Pancreas (tissue), 10 donors: ENCODE measurements at regions not wholly inside any gene's neighbourhood (a gene's known extent, or its start where the extent isn't known, plus 50 kb on each side); places are given as distances from the start of the nearest gene placed in this dataset.

Source experiments
- ATAC-seq, 4 donors: fragments of 200-7000 bp; cut with Tn5 transposase; one replicate each; pipeline versions ENCODE4 v1.8.0 to v1.9.1; 2020; ENCODE audit warnings: mild to moderate bottlenecking in 4 of 4, moderate library complexity in 4 of 4
- DNase-seq, 6 donors: peaks; one replicate each; pipeline ENCODE4 v3.0.0-alpha.2; 2020
- FAIRE-seq: peaks from 2 replicates; lab custom pipeline; 2012; peaks lifted over from hg19 to GRCh38; lab: Jason Lieb, UNC
- H3K27ac ChIP-seq, 4 donors: fragments of 200-600 bp; sonication (generic); 1 replicate in 3 of 4; 2 replicates in 1 of 4; pipeline versions ENCODE4 v1.5.0 to v1.8.0; 2020
- H3K27me3 ChIP-seq, 4 donors: fragments of 200-600 bp; one replicate each; pipeline ENCODE4 v1.8.0; 2021
- H3K36me3 ChIP-seq, 3 donors: fragments of 200-600 bp; sonication (generic) in 1 of 3; one replicate each; pipeline versions ENCODE4 v1.5.0 to v1.8.0; 2020 to 2021
- H3K4me1 ChIP-seq, 3 donors: fragments of 200-600 bp; one replicate each; pipeline ENCODE4 v1.8.0; 2021
- H3K4me3 ChIP-seq, 4 donors: fragments of 200-600 bp; sonication (generic) in 2 of 4; one replicate each; pipeline versions ENCODE4 v1.5.0 to v1.8.0; 2020 to 2021
- H3K9me3 ChIP-seq, 4 donors: fragments of 200-600 bp; one replicate each; pipeline ENCODE4 v1.8.0; 2021
- WGBS, 2 donors: extraction: QIAGEN DNeasy Blood & Tissue Kit; methylation state at CpG; one replicate each; pipeline ENCODE4 v1.1.7; 2013; 5-methylcytosine and 5-hydroxymethylcytosine counted together
- intact Hi-C, 3 donors: fragments of 100-400 bp; cut with DNase I; formaldehyde crosslinking; loops; one replicate each; pipeline versions ENCODE4 v1.11.1 to v1.14.2; 2022
- TF ChIP-seq, protein P1 (sequence below), 4 donors: fragments of 200-600 bp; sonication (generic) in 3 of 4; IDR thresholded peaks; one replicate each; pipeline versions ENCODE4 v1.5.0 to v1.8.0; 2021; ENCODE audit warnings: antibody characterized with exemption in 4 of 4
- donor health status: healthy with polysubstance abuse.
- donor health status: DM: no; HTN: no; CAD: no; lungs with moderate emphysema.
- donor health status: DM: no; HTN: no; CAD: no.
- donor health status: control.
- donor health status: control.
- donor health status: Bipolar disorder and iron deficiency.
- donor health status: DM: yes; HTN: yes; CAD: no.
- donor health status: DM: no; HTN: no; CAD: no.
- donor health status: DM: no; HTN: no; CAD: no.
- donor health status: DM: yes; HTN: yes; CAD: no.

- H3K9me3 ChIP-seq: no peaks in the 10 kb centered on the region
- TF ChIP-seq, protein P1, sequence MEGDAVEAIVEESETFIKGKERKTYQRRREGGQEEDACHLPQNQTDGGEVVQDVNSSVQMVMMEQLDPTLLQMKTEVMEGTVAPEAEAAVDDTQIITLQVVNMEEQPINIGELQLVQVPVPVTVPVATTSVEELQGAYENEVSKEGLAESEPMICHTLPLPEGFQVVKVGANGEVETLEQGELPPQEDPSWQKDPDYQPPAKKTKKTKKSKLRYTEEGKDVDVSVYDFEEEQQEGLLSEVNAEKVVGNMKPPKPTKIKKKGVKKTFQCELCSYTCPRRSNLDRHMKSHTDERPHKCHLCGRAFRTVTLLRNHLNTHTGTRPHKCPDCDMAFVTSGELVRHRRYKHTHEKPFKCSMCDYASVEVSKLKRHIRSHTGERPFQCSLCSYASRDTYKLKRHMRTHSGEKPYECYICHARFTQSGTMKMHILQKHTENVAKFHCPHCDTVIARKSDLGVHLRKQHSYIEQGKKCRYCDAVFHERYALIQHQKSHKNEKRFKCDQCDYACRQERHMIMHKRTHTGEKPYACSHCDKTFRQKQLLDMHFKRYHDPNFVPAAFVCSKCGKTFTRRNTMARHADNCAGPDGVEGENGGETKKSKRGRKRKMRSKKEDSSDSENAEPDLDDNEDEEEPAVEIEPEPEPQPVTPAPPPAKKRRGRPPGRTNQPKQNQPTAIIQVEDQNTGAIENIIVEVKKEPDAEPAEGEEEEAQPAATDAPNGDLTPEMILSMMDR (IDR thresholded peaks at IDR 0.05): no peak
- ATAC-seq: no peak
- FAIRE-seq: no peak
- H3K36me3 ChIP-seq: no peaks in the 10 kb centered on the region
- DNase-seq: no peak
- intact Hi-C loops: no loop called here
- H3K4me1 ChIP-seq: no peaks in the 10 kb centered on the region
- no peaks in the 10 kb centered on the region for H3K27me3 ChIP-seq
- WGBS, 2 donors: 39 to 47% methylated on average over 12 of the region's 12 CpGs
- no peak overlapping the region for H3K4me3 ChIP-seq
- H3K27ac ChIP-seq: no peak overlapping the region
Observed at GRCh38 chr18:76167845-76168621, 327.0 kb downstream of the ZNF516 start.

DNA sequence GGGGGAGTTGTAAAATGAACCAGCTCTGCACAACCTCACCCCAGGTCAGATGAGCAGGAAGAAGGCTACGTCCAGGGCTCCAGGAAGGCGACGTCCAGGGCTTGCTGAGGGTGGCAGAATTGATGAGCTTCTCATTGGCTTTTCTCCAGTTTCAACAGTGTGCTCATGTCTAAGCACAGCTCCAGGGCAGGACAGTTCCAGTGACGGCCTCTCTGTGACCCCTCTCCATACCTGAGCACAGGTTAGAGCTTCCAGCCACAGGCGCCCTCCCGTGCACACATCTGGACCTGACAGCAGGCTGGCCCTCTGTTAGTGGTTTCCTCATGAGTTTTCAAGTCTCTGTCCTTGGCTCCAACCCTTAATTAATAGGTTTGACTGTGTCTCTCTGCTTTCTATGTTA, 327.6 kb downstream of the ZNF516 start:
- TF ChIP-seq, protein P1 (IDR thresholded peaks at IDR 0.05): no peak
- no peak for FAIRE-seq

GRCh38 chr18:76162886-76163285, 332.2 kb downstream of the ZNF516 start:
- TF ChIP-seq, protein P1 (IDR thresholded peaks at IDR 0.05): no peak
- H3K4me1 ChIP-seq: no peaks in the 10 kb centered on the region
- no peaks in the 10 kb centered on the region for H3K9me3 ChIP-seq
- FAIRE-seq (no peak), DNase-seq (no peak), ATAC-seq (no peak)
- H3K4me3 ChIP-seq: no peak overlapping the region
- no peaks in the 10 kb centered on the region for H3K27me3 ChIP-seq
- intact Hi-C loops: no loop called here
- WGBS, 2 donors: 78 to 80% methylated on average over 7 of the region's 7 CpGs
- H3K27ac ChIP-seq: no peak overlapping the region
- H3K36me3 ChIP-seq: no peaks in the 10 kb centered on the region

More for the DNA sequence above, 327.6 kb downstream of the ZNF516 start:
- intact Hi-C loops: no loop called here
- 28 to 37% methylated on average over 6 of the region's 6 CpGs for WGBS, 2 donors
- no peak for DNase-seq
- Histone ChIP-seq H3K9me3 (no peaks in the 10 kb centered on the region), H3K27ac (no peak overlapping the region), H3K4me1 (no peaks in the 10 kb centered on the region), H3K36me3 (no peaks in the 10 kb centered on the region), H3K4me3 (no peak overlapping the region), H3K27me3 (no peaks in the 10 kb centered on the region)
- no peak for ATAC-seq

DNA sequence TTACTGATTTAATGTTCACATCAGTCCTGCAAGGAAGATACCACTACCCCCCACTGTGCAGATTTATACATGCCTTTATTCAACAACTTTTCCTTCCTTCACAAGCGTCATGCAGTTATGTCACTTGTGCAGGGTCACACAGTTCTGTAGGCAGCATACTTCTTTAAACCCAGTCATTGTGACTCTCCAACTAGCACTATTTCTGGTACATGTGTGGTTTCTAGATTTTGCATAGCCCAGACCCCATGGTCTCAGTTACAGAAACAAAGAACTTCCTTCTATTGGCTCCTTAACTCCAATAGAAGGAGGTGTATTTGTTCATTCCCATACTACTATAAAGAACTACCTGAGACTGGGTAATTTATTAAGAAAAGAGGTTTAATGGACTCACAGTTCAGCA, 333.1 kb downstream of the ZNF516 start:
- ATAC-seq: no peak
- FAIRE-seq: no peak
- intact Hi-C loops: no loop called here
- no peaks in the 10 kb centered on the region for H3K36me3 ChIP-seq
- H3K4me3 ChIP-seq: no peak overlapping the region
- no peak for DNase-seq
- H3K9me3 ChIP-seq: no peaks in the 10 kb centered on the region
- H3K27ac ChIP-seq: no peak overlapping the region
- TF ChIP-seq, protein P1 (IDR thresholded peaks at IDR 0.05): no peak
- 70 to 79% methylated on average over 1 of the region's 1 CpG for WGBS, 2 donors
- H3K27me3 ChIP-seq: no peaks in the 10 kb centered on the region
- H3K4me1 ChIP-seq: no peaks in the 10 kb centered on the region

- DNase-seq (no peak), ATAC-seq (no peak), FAIRE-seq (no peak)
- TF ChIP-seq, protein P1 (IDR thresholded peaks at IDR 0.05): no peak
- Histone ChIP-seq H3K36me3 (no peaks in the 10 kb centered on the region), H3K27ac (no peak overlapping the region), H3K4me1 (no peaks in the 10 kb centered on the region), H3K27me3 (no peaks in the 10 kb centered on the region), H3K4me3 (no peak overlapping the region), H3K9me3 (no peaks in the 10 kb centered on the region)
- intact Hi-C loops: no loop called here
- 71 to 76% methylated on average over 17 of the region's 17 CpGs for WGBS, 2 donors
Observed at GRCh38 chr18:76153691-76154090, 341.4 kb downstream of the ZNF516 start.
